ENCODE measurements at regions not wholly inside any gene's neighbourhood (a gene's known extent, or its start where the extent isn't known, plus 50 kb on each side); places are given as distances from the start of the nearest gene placed in this dataset.

- Histone ChIP-seq H3K79me2 (ENCODE audit: low read depth) (no peaks in the 10 kb centered on the region), H3K36me3 (ENCODE audit: low read depth) (no peaks in the 10 kb centered on the region), H4K20me1 (ENCODE audit: insufficient read depth) (no peaks in the 10 kb centered on the region), H3K27me3 (ENCODE audit: insufficient read depth, low read depth) (no peaks in the 10 kb centered on the region), H3K9me3 (ENCODE audit: insufficient read depth, low read depth) (no peaks in the 10 kb centered on the region), H3K27ac (no peak overlapping the region), H2AFZ (no peak overlapping the region), H3K4me2 (no peak overlapping the region), H3K4me3 (no peak overlapping the region), H3K9me2 (ENCODE audit: insufficient read depth) (no peaks in the 10 kb centered on the region), H3K4me1 (replicated peaks; ENCODE audit: insufficient read depth) (no peaks in the 10 kb centered on the region), H3F3A (ENCODE audit: insufficient read depth, low read depth) (no peaks in the 10 kb centered on the region)
- CTCF ChIA-PET: no interaction called here
- no peak for DNase-seq
- TF ChIP-seq EZH2 (IDR thresholded peaks at IDR 0.05; ENCODE audit: low read depth): no peak
- no peak for TF ChIP-seq CTCF (conservative IDR thresholded peaks at IDR 0.05)
- POLR2A ChIA-PET (ENCODE audit: unreplicated experiment): no interaction called here
- intact Hi-C loops (cut with micrococcal nuclease; ENCODE audit: unreplicated experiment): no loop called here
- no TSS peak for BruUV-seq (replicated peaks)
Measured at GRCh38 chr3:69443457-69443920, 57.6 kb upstream of the FRMD4B start.

- no TSS peak for BruUV-seq (replicated peaks)
- ChIA-PET POLR2A (ENCODE audit: unreplicated experiment) (no interaction called here), CTCF (no interaction called here)
- Histone ChIP-seq H2AFZ (no peak overlapping the region), H3K4me1 (replicated peaks; ENCODE audit: insufficient read depth) (no peaks in the 10 kb centered on the region), H3K36me3 (ENCODE audit: low read depth) (no peaks in the 10 kb centered on the region), H3K9me3 (ENCODE audit: insufficient read depth, low read depth) (no peaks in the 10 kb centered on the region), H4K20me1 (ENCODE audit: insufficient read depth) (no peaks in the 10 kb centered on the region), H3F3A (ENCODE audit: insufficient read depth, low read depth) (no peaks in the 10 kb centered on the region), H3K79me2 (ENCODE audit: low read depth) (no peaks in the 10 kb centered on the region), H3K9me2 (ENCODE audit: insufficient read depth) (no peaks in the 10 kb centered on the region), H3K4me3 (no peak overlapping the region), H3K27me3 (ENCODE audit: insufficient read depth, low read depth) (no peaks in the 10 kb centered on the region), H3K4me2 (no peak overlapping the region), H3K27ac (no peak overlapping the region)
- TF ChIP-seq CTCF (conservative IDR thresholded peaks at IDR 0.05) (no peak), EZH2 (IDR thresholded peaks at IDR 0.05; ENCODE audit: low read depth) (no peak)
- no peak for DNase-seq
- intact Hi-C loops (cut with micrococcal nuclease; ENCODE audit: unreplicated experiment): no loop called here
Measured at GRCh38 chr3:69442771-69443311, 57.0 kb upstream of the FRMD4B start.

GRCh38 chr3:69441732-69442131 lies 55.8 kb upstream of the FRMD4B start:
- intact Hi-C loops (cut with micrococcal nuclease; ENCODE audit: unreplicated experiment): no loop called here

More at GRCh38 chr3:69441732-69442131, 55.8 kb upstream of the FRMD4B start:
- Histone ChIP-seq H4K20me1 (ENCODE audit: insufficient read depth) (no peaks in the 10 kb centered on the region), H3K4me2 (no peak overlapping the region), H3K9me3 (ENCODE audit: insufficient read depth, low read depth) (no peaks in the 10 kb centered on the region), H3K27ac (no peak overlapping the region), H3K27me3 (ENCODE audit: insufficient read depth, low read depth) (no peaks in the 10 kb centered on the region), H3K9me2 (ENCODE audit: insufficient read depth) (no peaks in the 10 kb centered on the region), H3F3A (ENCODE audit: insufficient read depth, low read depth) (no peaks in the 10 kb centered on the region), H3K4me3 (no peak overlapping the region), H3K4me1 (replicated peaks; ENCODE audit: insufficient read depth) (no peaks in the 10 kb centered on the region), H3K79me2 (ENCODE audit: low read depth) (no peaks in the 10 kb centered on the region), H2AFZ (no peak overlapping the region), H3K36me3 (ENCODE audit: low read depth) (no peaks in the 10 kb centered on the region)
- no peak for DNase-seq
- ChIA-PET CTCF (interaction anchor here (0.5 to 0.8 kb wide), 2 partner anchors 209 to 320 kb away, joined by 3 read pairs; no protein-coding TSS in a partner anchor), POLR2A (ENCODE audit: unreplicated experiment) (no interaction called here)
- no TSS peak for BruUV-seq (replicated peaks)
- no peak for TF ChIP-seq EZH2 (IDR thresholded peaks at IDR 0.05; ENCODE audit: low read depth)
- no peak for TF ChIP-seq CTCF (conservative IDR thresholded peaks at IDR 0.05)
